ENCODE measurements at regions not wholly inside any gene's neighbourhood (a gene's known extent, or its start where the extent isn't known, plus 50 kb on each side); places are given as distances from the start of the nearest gene placed in this dataset.

- no peak for DNase-seq (ENCODE audit: extremely low read depth, low read depth)
Measured at GRCh38 chr2:144835634-144836350, 315.9 kb upstream of the ZEB2 start.

- DNase-seq (ENCODE audit: extremely low read depth, low read depth) = no peak
Measured at GRCh38 chr2:144834998-144835633, 315.2 kb upstream of the ZEB2 start.

GRCh38 chr2:144834363-144834762 is 314.4 kb upstream of the ZEB2 start:
- DNase-seq (ENCODE audit: extremely low read depth, low read depth) = no peak

- no peak for DNase-seq (ENCODE audit: extremely low read depth, low read depth)
Measured at GRCh38 chr2:144833075-144833637, 313.2 kb upstream of the ZEB2 start.

GRCh38 chr2:144832048-144832447 is 312.1 kb upstream of the ZEB2 start:
- no peak for DNase-seq (ENCODE audit: extremely low read depth, low read depth)

- no peak for DNase-seq (ENCODE audit: extremely low read depth, low read depth)
Measured at GRCh38 chr2:144830543-144830942, 310.6 kb upstream of the ZEB2 start.

GRCh38 chr2:144827404-144827803 is 307.5 kb upstream of the ZEB2 start:
- DNase-seq (ENCODE audit: extremely low read depth, low read depth) = no peak

GRCh38 chr2:144826105-144826504 is 306.2 kb upstream of the ZEB2 start:
- DNase-seq (ENCODE audit: extremely low read depth, low read depth) = no peak

GRCh38 chr2:144825331-144826020 is 305.6 kb upstream of the ZEB2 start:
- DNase-seq (ENCODE audit: extremely low read depth, low read depth) = no peak

GRCh38 chr2:144824306-144825080 is 304.6 kb upstream of the ZEB2 start:
- no peak for DNase-seq (ENCODE audit: extremely low read depth, low read depth)

- DNase-seq (ENCODE audit: extremely low read depth, low read depth) = no peak
Measured at GRCh38 chr2:144822966-144823365, 303.0 kb upstream of the ZEB2 start.

GRCh38 chr2:144812288-144812687 is 292.4 kb upstream of the ZEB2 start:
- DNase-seq (ENCODE audit: extremely low read depth, low read depth) = no peak

- DNase-seq (ENCODE audit: extremely low read depth, low read depth) = no peak
Measured at GRCh38 chr2:144801766-144802165, 281.8 kb upstream of the ZEB2 start.

GRCh38 chr2:144801325-144801724 is 281.4 kb upstream of the ZEB2 start:
- DNase-seq (ENCODE audit: extremely low read depth, low read depth) = no peak

GRCh38 chr2:144798989-144799388 is 279.1 kb upstream of the ZEB2 start:
- DNase-seq (ENCODE audit: extremely low read depth, low read depth) = no peak

- DNase-seq (ENCODE audit: extremely low read depth, low read depth) = no peak
Measured at GRCh38 chr2:144798034-144798433, 278.1 kb upstream of the ZEB2 start.

- no peak for DNase-seq (ENCODE audit: extremely low read depth, low read depth)
Measured at GRCh38 chr2:144796936-144797335, 277.0 kb upstream of the ZEB2 start.

GRCh38 chr2:144796164-144796563 is 276.2 kb upstream of the ZEB2 start:
- DNase-seq (ENCODE audit: extremely low read depth, low read depth) = no peak

GRCh38 chr2:144785253-144785652 is 265.3 kb upstream of the ZEB2 start:
- DNase-seq (ENCODE audit: extremely low read depth, low read depth) = no peak

GRCh38 chr2:144780983-144781382 is 261.1 kb upstream of the ZEB2 start:
- DNase-seq (ENCODE audit: extremely low read depth, low read depth) = no peak

GRCh38 chr2:144776766-144777165 is 256.8 kb upstream of the ZEB2 start:
- DNase-seq (ENCODE audit: extremely low read depth, low read depth) = no peak

Data from NCI-H460 (cell line).